ENCODE measurements at regions not wholly inside any gene's neighbourhood (a gene's known extent, or its start where the extent isn't known, plus 50 kb on each side); places are given as distances from the start of the nearest gene placed in this dataset.

- Histone ChIP-seq H3K27me3 (no peaks in the 10 kb centered on the region), H3K4me3 (no peak overlapping the region), H3K9me3 (ENCODE audit: low read depth) (no peaks in the 10 kb centered on the region), H3K27ac (no peak overlapping the region), H3K4me1 (ENCODE audit: low read depth) (peaks cover 18% of the 10 kb centered on the region), H3K36me3 (no peaks in the 10 kb centered on the region)
- TF ChIP-seq, protein P1, sequence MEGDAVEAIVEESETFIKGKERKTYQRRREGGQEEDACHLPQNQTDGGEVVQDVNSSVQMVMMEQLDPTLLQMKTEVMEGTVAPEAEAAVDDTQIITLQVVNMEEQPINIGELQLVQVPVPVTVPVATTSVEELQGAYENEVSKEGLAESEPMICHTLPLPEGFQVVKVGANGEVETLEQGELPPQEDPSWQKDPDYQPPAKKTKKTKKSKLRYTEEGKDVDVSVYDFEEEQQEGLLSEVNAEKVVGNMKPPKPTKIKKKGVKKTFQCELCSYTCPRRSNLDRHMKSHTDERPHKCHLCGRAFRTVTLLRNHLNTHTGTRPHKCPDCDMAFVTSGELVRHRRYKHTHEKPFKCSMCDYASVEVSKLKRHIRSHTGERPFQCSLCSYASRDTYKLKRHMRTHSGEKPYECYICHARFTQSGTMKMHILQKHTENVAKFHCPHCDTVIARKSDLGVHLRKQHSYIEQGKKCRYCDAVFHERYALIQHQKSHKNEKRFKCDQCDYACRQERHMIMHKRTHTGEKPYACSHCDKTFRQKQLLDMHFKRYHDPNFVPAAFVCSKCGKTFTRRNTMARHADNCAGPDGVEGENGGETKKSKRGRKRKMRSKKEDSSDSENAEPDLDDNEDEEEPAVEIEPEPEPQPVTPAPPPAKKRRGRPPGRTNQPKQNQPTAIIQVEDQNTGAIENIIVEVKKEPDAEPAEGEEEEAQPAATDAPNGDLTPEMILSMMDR (IDR thresholded peaks at IDR 0.05; ENCODE audit: low read depth, low read length): no peak
- no peak for DNase-seq (ENCODE audit: low read depth in 1 of 2, low spot score in 1 of 2)
Measured at GRCh38 chr3:117010318-117010717, 300.7 kb downstream of the TUSC7 start.

- no peaks in the 10 kb centered on the region for H3K9me3 ChIP-seq (ENCODE audit: low read depth)
- TF ChIP-seq, protein P1 (IDR thresholded peaks at IDR 0.05; ENCODE audit: low read depth, low read length): no peak
- DNase-seq (ENCODE audit: low read depth in 1 of 2, low spot score in 1 of 2): peak in 1 of 2 donors; percentile 50
- H3K4me3 ChIP-seq: no peak overlapping the region
- H3K36me3 ChIP-seq: no peaks in the 10 kb centered on the region
- H3K27ac ChIP-seq: no peak overlapping the region
- H3K27me3 ChIP-seq: no peaks in the 10 kb centered on the region
- H3K4me1 ChIP-seq (ENCODE audit: low read depth): peaks cover 6% of the 10 kb centered on the region
Measured at GRCh38 chr3:117011687-117012250, 302.2 kb downstream of the TUSC7 start.

GRCh38 chr3:117016378-117016777 is 306.8 kb downstream of the TUSC7 start:
- no peaks in the 10 kb centered on the region for H3K9me3 ChIP-seq (ENCODE audit: low read depth)
- TF ChIP-seq, protein P1 (IDR thresholded peaks at IDR 0.05; ENCODE audit: low read depth, low read length): no peak
- no peaks in the 10 kb centered on the region for H3K4me1 ChIP-seq (ENCODE audit: low read depth)
- no peaks in the 10 kb centered on the region for H3K36me3 ChIP-seq
- no peaks in the 10 kb centered on the region for H3K27me3 ChIP-seq
- DNase-seq (ENCODE audit: low read depth in 1 of 2, low spot score in 1 of 2): no peak
- H3K27ac ChIP-seq: no peak overlapping the region
- H3K4me3 ChIP-seq: no peak overlapping the region

- Histone ChIP-seq H3K4me1 (ENCODE audit: low read depth) (no peaks in the 10 kb centered on the region), H3K27ac (no peak overlapping the region), H3K27me3 (no peaks in the 10 kb centered on the region), H3K9me3 (ENCODE audit: low read depth) (no peaks in the 10 kb centered on the region), H3K36me3 (no peaks in the 10 kb centered on the region), H3K4me3 (no peak overlapping the region)
- TF ChIP-seq, protein P1 (IDR thresholded peaks at IDR 0.05; ENCODE audit: low read depth, low read length): no peak
- DNase-seq (ENCODE audit: low read depth in 1 of 2, low spot score in 1 of 2): peak in 1 of 2 donors; percentile 34
Measured at GRCh38 chr3:117017135-117017894, 307.7 kb downstream of the TUSC7 start.

- Histone ChIP-seq H3K4me3 (no peak overlapping the region), H3K4me1 (ENCODE audit: low read depth) (no peaks in the 10 kb centered on the region), H3K36me3 (no peaks in the 10 kb centered on the region), H3K27ac (no peak overlapping the region), H3K27me3 (no peaks in the 10 kb centered on the region), H3K9me3 (ENCODE audit: low read depth) (no peaks in the 10 kb centered on the region)
- TF ChIP-seq, protein P1 (IDR thresholded peaks at IDR 0.05; ENCODE audit: low read depth, low read length): no peak
- DNase-seq (ENCODE audit: low read depth in 1 of 2, low spot score in 1 of 2): no peak
Measured at GRCh38 chr3:117018655-117019054, 309.1 kb downstream of the TUSC7 start.

Data from cardiac muscle cell (in vitro differentiated cells and primary cell).